Peyer's patch (tissue), 4 donors: ENCODE measurements at regions not wholly inside any gene's neighbourhood (a gene's known extent, or its start where the extent isn't known, plus 50 kb on each side); places are given as distances from the start of the nearest gene placed in this dataset.
A peak's percentile ranks its signal among the peaks of the same experiment; 100 is the strongest.
"Not testable (repeated sequence)": the region's sequence is repeated elsewhere in the genome, so short reads cannot be mapped to it uniquely, and the experiment has no call there.

ENCODE experiments used
- DNase-seq, 3 donors: peaks; one replicate each; pipeline ENCODE4 v3.0.0-alpha.2; 2017 to 2019
- H3K27ac ChIP-seq, 4 donors: fragments of 200-600 bp; sonication (generic); one replicate each; pipeline ENCODE4 v1.5.1; 2016 to 2019
- H3K27me3 ChIP-seq, 2 donors: fragments of 200-600 bp; sonication (generic); one replicate each; pipeline ENCODE4 v1.5.1; 2019
- H3K36me3 ChIP-seq, 3 donors: fragments of 200-600 bp; sonication (generic); one replicate each; pipeline ENCODE4 v1.5.1; 2016 to 2019
- H3K4me1 ChIP-seq, 4 donors: fragments of 200-600 bp; sonication (generic); one replicate each; pipeline ENCODE4 v1.5.1; 2016 to 2019
- H3K4me3 ChIP-seq, 4 donors: fragments of 200-600 bp; sonication (generic); 1 replicate in 3 of 4; 2 replicates in 1 of 4; pipeline ENCODE4 v1.5.1; 2016 to 2019; ENCODE audit warnings: mild to moderate bottlenecking in 1 of 4
- H3K9me3 ChIP-seq, 4 donors: fragments of 200-600 bp; sonication (generic); one replicate each; pipeline ENCODE4 v1.5.1; 2016 to 2019; ENCODE audit warnings: mild to moderate bottlenecking in 1 of 4
- CTCF ChIP-seq, 6 experiments: fragments of 450-650 bp in 4 of 6; fragments of 200-600 bp in 2 of 6; sonication (generic) in 1 of 6; IDR thresholded peaks; one replicate each; pipeline ENCODE4 v1.5.1; 2017 to 2019; ENCODE audit warnings: antibody characterized with exemption in 6 of 6, mild to moderate bottlenecking in 3 of 6, moderate library complexity in 1 of 6
- POLR2A ChIP-seq, 2 donors: fragments of 450-650 bp; IDR thresholded peaks; one replicate each; pipeline ENCODE4 v1.5.1; 2017; ENCODE audit warnings: antibody characterized with exemption in 2 of 2, mild to moderate bottlenecking in 2 of 2, moderate library complexity in 2 of 2

GRCh38 chr10:6929148-6929830, 349.2 kb upstream of the PRKCQ start:
- H3K27ac ChIP-seq: peak overlapping the region; percentile 8 to 80 (median 38)
- no peaks in the 10 kb centered on the region for H3K9me3 ChIP-seq

GRCh38 chr10:6928586-6928985, 348.5 kb upstream of the PRKCQ start:
- DNase-seq: no peak
- H3K27ac ChIP-seq: peak overlapping the region; percentile 41 to 82 (median 72)
- H3K4me3 ChIP-seq: no peak overlapping the region
- H3K36me3 ChIP-seq: no peaks in the 10 kb centered on the region
- no peaks in the 10 kb centered on the region for H3K27me3 ChIP-seq
- peaks cover 0 to 6% (median 0%) of the 10 kb centered on the region in 4 donors for H3K4me1 ChIP-seq
- TF ChIP-seq POLR2A (IDR thresholded peaks at IDR 0.05): no peak
- no peak for TF ChIP-seq CTCF (IDR thresholded peaks at IDR 0.05)
- no peaks in the 10 kb centered on the region for H3K9me3 ChIP-seq

More at GRCh38 chr10:6929148-6929830, 349.2 kb upstream of the PRKCQ start:
- Histone ChIP-seq H3K4me1 (peaks cover 0 to 6% (median 0%) of the 10 kb centered on the region in 4 donors), H3K4me3 (no peak overlapping the region), H3K36me3 (no peaks in the 10 kb centered on the region), H3K27me3 (no peaks in the 10 kb centered on the region)
- no peak for DNase-seq
- TF ChIP-seq POLR2A (IDR thresholded peaks at IDR 0.05): no peak
- TF ChIP-seq CTCF (IDR thresholded peaks at IDR 0.05): no peak

GRCh38 chr10:6926971-6927370, 346.9 kb upstream of the PRKCQ start:
- Histone ChIP-seq H3K4me3 (no peak overlapping the region), H3K27me3 (no peaks in the 10 kb centered on the region), H3K36me3 (no peaks in the 10 kb centered on the region), H3K27ac (peak overlapping the region in 3 of 4 donors; percentile 34 to 80 (median 63)), H3K9me3 (no peaks in the 10 kb centered on the region), H3K4me1 (peaks cover 0 to 6% (median 0%) of the 10 kb centered on the region in 4 donors)
- TF ChIP-seq CTCF (IDR thresholded peaks at IDR 0.05) (no peak), POLR2A (IDR thresholded peaks at IDR 0.05) (no peak)
- no peak for DNase-seq

GRCh38 chr10:6925146-6925545, 345.1 kb upstream of the PRKCQ start:
- no peaks in the 10 kb centered on the region for H3K9me3 ChIP-seq
- no peaks in the 10 kb centered on the region for H3K27me3 ChIP-seq
- no peaks in the 10 kb centered on the region for H3K36me3 ChIP-seq
- H3K27ac ChIP-seq: peak overlapping the region in 1 of 4 donors; percentile 63
- no peak overlapping the region for H3K4me3 ChIP-seq
- H3K4me1 ChIP-seq: peaks cover 0 to 6% (median 0%) of the 10 kb centered on the region in 4 donors
- DNase-seq: no peak
- TF ChIP-seq POLR2A (IDR thresholded peaks at IDR 0.05) (no peak), CTCF (IDR thresholded peaks at IDR 0.05) (no peak)

- Histone ChIP-seq H3K27ac (no peak overlapping the region), H3K4me3 (no peak overlapping the region), H3K4me1 (peaks cover 0 to 6% (median 0%) of the 10 kb centered on the region in 4 donors), H3K27me3 (no peaks in the 10 kb centered on the region), H3K36me3 (no peaks in the 10 kb centered on the region), H3K9me3 (no peaks in the 10 kb centered on the region)
- TF ChIP-seq POLR2A (IDR thresholded peaks at IDR 0.05) (no peak), CTCF (IDR thresholded peaks at IDR 0.05) (no peak)
- no peak for DNase-seq
Measured at GRCh38 chr10:6924166-6924565, 344.1 kb upstream of the PRKCQ start.

- not testable (repeated sequence) for H3K4me1 ChIP-seq, H3K27me3 ChIP-seq, H3K4me3 ChIP-seq, H3K36me3 ChIP-seq, DNase-seq, H3K27ac ChIP-seq, H3K9me3 ChIP-seq
Measured at GRCh38 chr10:6921026-6921425, 340.9 kb upstream of the PRKCQ start.
